ENCODE measurements at regions not wholly inside any gene's neighbourhood (a gene's known extent, or its start where the extent isn't known, plus 50 kb on each side); places are given as distances from the start of the nearest gene placed in this dataset.

DNA sequence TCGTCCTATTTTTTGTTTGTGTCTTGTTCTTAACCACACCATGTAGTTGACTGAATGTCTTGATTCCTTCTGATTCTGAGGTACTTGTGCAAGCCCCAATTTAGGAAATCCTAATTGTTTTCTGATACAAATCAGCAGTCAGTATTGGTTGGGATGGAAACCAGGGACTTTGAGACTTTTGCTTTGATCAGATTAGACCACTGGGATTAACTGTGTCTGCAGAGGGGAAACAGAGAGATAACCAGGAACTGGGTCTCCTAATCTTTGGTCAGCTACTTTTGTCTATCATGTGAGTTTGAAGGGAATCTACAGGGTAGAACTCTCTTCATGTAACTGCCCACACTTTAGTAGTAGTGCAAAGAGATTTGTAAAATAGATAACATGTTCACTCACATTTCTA, 173.8 kb upstream of the POC5 start:
- no peak overlapping the region for H3K27ac ChIP-seq
- no peaks in the 10 kb centered on the region for H3K79me2 ChIP-seq (ENCODE audit: low read depth)
- H3K9ac ChIP-seq, result no peak overlapping the region
- no peak overlapping the region for H3K4me3 ChIP-seq
- H3K36me3 ChIP-seq, result no peaks in the 10 kb centered on the region
- H3K27me3 Mint-ChIP-seq (ENCODE audit: insufficient read depth, low read depth), result peaks cover 4% of the 10 kb centered on the region
- no peaks in the 10 kb centered on the region for H3F3A ChIP-seq (ENCODE audit: low read depth)
- H2AFZ ChIP-seq (replicated peaks), result no peak overlapping the region
- H3K4me1 Mint-ChIP-seq, result peaks cover 6% of the 10 kb centered on the region
- no peaks in the 10 kb centered on the region for H3K9me3 ChIP-seq (ENCODE audit: low read depth)
- H3K27me3 ChIP-seq, result no peaks in the 10 kb centered on the region
- no peak for DNase-seq (ENCODE audit: low spot score)
- H3K36me3 Mint-ChIP-seq, result peaks cover 2% of the 10 kb centered on the region
- no peak overlapping the region for H3K4me2 ChIP-seq
- no peak overlapping the region for H3K4me3 Mint-ChIP-seq
- no peaks in the 10 kb centered on the region for H4K20me1 ChIP-seq (ENCODE audit: low read depth)
- TF ChIP-seq, protein P1, sequence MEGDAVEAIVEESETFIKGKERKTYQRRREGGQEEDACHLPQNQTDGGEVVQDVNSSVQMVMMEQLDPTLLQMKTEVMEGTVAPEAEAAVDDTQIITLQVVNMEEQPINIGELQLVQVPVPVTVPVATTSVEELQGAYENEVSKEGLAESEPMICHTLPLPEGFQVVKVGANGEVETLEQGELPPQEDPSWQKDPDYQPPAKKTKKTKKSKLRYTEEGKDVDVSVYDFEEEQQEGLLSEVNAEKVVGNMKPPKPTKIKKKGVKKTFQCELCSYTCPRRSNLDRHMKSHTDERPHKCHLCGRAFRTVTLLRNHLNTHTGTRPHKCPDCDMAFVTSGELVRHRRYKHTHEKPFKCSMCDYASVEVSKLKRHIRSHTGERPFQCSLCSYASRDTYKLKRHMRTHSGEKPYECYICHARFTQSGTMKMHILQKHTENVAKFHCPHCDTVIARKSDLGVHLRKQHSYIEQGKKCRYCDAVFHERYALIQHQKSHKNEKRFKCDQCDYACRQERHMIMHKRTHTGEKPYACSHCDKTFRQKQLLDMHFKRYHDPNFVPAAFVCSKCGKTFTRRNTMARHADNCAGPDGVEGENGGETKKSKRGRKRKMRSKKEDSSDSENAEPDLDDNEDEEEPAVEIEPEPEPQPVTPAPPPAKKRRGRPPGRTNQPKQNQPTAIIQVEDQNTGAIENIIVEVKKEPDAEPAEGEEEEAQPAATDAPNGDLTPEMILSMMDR (IDR thresholded peaks at IDR 0.05), result no peak
- H3K9me3 Mint-ChIP-seq, result peaks cover 12% of the 10 kb centered on the region
- no peak overlapping the region for H3K27ac Mint-ChIP-seq
- H3K4me1 ChIP-seq, result no peaks in the 10 kb centered on the region

DNA sequence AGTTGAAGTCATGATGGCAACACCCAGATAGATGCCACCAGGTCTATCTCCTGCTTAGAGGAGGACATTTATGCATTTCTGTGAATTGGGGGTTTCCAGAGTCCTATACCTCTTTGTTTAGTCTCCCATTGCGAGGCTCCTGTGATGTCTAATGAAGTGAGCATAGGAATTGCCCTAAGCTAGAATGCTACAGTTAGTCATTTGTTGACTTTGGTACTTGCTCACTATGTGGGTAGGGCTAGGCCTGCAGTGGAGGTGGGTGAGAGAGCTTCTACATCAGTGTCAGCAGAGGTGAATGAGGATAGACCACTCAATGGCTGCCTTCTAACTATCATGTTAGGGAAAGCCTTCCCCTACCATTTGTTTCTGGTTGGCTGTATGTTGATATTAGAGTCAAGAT, 173.3 kb upstream of the POC5 start:
- no peak overlapping the region for H3K4me3 Mint-ChIP-seq
- Histone ChIP-seq H3K9ac (no peak overlapping the region), H3K4me3 (no peak overlapping the region), H3K9me3 (ENCODE audit: low read depth) (no peaks in the 10 kb centered on the region), H3K4me1 (no peaks in the 10 kb centered on the region), H3K79me2 (ENCODE audit: low read depth) (no peaks in the 10 kb centered on the region), H3K4me2 (no peak overlapping the region), H3F3A (ENCODE audit: low read depth) (no peaks in the 10 kb centered on the region), H3K27me3 (no peaks in the 10 kb centered on the region), H2AFZ (replicated peaks) (no peak overlapping the region), H3K36me3 (no peaks in the 10 kb centered on the region), H4K20me1 (ENCODE audit: low read depth) (no peaks in the 10 kb centered on the region), H3K27ac (no peak overlapping the region)
- peaks cover 2% of the 10 kb centered on the region for H3K36me3 Mint-ChIP-seq
- TF ChIP-seq EZH2phosphoT487 (IDR thresholded peaks at IDR 0.05) (no peak), EZH2 (IDR thresholded peaks at IDR 0.05) (no peak)
- TF ChIP-seq, protein P1 (IDR thresholded peaks at IDR 0.05), result no peak
- H3K27me3 Mint-ChIP-seq (ENCODE audit: insufficient read depth, low read depth), result peaks cover 4% of the 10 kb centered on the region
- peaks cover 12% of the 10 kb centered on the region for H3K9me3 Mint-ChIP-seq
- H3K27ac Mint-ChIP-seq, result no peak overlapping the region
- peaks cover 6% of the 10 kb centered on the region for H3K4me1 Mint-ChIP-seq
- DNase-seq (ENCODE audit: low spot score), result no peak

DNA sequence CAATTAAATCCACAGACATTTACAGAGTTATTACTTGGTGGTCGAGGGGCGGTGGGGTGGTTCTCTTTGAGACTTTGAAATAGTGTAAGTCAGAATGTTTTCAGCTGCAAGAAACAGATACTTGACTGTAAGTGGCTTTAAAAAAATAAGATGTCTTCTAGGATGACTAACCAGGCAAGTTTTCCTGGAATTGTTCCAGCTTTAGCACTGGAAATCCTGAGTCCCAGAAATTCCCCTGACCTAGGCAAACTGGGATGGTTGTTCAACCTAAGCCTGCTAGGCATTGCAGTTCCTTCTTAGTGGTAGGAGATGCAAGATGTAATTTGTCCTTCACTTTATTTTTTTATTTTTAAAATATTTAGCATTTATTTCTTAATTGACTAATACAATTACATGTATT, 169.5 kb upstream of the POC5 start:
- no peaks in the 10 kb centered on the region for H3F3A ChIP-seq (ENCODE audit: low read depth)
- no peak for TF ChIP-seq EZH2 (IDR thresholded peaks at IDR 0.05)
- TF ChIP-seq, protein P1 (IDR thresholded peaks at IDR 0.05), result no peak
- no peak for TF ChIP-seq EZH2phosphoT487 (IDR thresholded peaks at IDR 0.05)
- no peak overlapping the region for H3K4me3 Mint-ChIP-seq
- H3K36me3 Mint-ChIP-seq, result no peaks in the 10 kb centered on the region
- H3K36me3 ChIP-seq, result no peaks in the 10 kb centered on the region
- no peaks in the 10 kb centered on the region for H3K4me1 ChIP-seq
- peaks cover 6% of the 10 kb centered on the region for H3K4me1 Mint-ChIP-seq
- no peaks in the 10 kb centered on the region for H3K9me3 ChIP-seq (ENCODE audit: low read depth)
- H3K27me3 ChIP-seq, result no peaks in the 10 kb centered on the region
- H3K9ac ChIP-seq, result no peak overlapping the region
- no peaks in the 10 kb centered on the region for H3K79me2 ChIP-seq (ENCODE audit: low read depth)
- DNase-seq (ENCODE audit: low spot score), result no peak
- no peak overlapping the region for H3K27ac Mint-ChIP-seq
- no peaks in the 10 kb centered on the region for H3K9me3 Mint-ChIP-seq
- H3K4me2 ChIP-seq, result no peak overlapping the region
- H3K27ac ChIP-seq, result no peak overlapping the region
- H4K20me1 ChIP-seq (ENCODE audit: low read depth), result no peaks in the 10 kb centered on the region
- no peak overlapping the region for H3K4me3 ChIP-seq
- H3K27me3 Mint-ChIP-seq (ENCODE audit: insufficient read depth, low read depth), result peaks cover 2% of the 10 kb centered on the region
- peak overlapping the region; percentile 2 for H2AFZ ChIP-seq (replicated peaks)

Measured in neural progenitor cell (in vitro differentiated cells).